ENCODE measurements at regions not wholly inside any gene's neighbourhood (a gene's known extent, or its start where the extent isn't known, plus 50 kb on each side); places are given as distances from the start of the nearest gene placed in this dataset.

DNA sequence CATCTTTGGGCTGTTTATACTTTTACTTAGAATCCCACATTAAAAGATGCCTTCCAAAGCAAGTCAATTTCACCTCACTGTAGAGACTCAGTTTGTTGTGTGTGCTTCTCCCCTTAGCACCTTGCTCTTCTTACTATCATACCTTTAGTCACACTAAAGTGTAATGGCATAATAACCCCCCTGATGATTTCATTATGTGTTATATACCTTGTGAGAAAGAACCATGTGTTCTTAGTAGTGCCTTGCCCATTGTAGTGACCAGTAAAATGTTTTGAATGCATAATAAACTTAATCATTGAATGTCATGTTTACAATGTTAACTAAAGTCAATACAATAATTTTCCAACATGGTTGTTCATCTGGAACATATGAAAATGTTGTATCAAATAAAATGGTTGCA, 1621.9 kb downstream of the PCDH7 start:
- FAIRE-seq (no peak), DNase-seq (no peak)
- peaks cover 0 to 2% (median 0%) of the 10 kb centered on the region in 3 donors for H3K9me3 ChIP-seq (ENCODE audit: control insufficient read depth in 2 of 3, insufficient read depth in 1 of 3, low read length in 3 of 3)
- TF ChIP-seq, protein P1, sequence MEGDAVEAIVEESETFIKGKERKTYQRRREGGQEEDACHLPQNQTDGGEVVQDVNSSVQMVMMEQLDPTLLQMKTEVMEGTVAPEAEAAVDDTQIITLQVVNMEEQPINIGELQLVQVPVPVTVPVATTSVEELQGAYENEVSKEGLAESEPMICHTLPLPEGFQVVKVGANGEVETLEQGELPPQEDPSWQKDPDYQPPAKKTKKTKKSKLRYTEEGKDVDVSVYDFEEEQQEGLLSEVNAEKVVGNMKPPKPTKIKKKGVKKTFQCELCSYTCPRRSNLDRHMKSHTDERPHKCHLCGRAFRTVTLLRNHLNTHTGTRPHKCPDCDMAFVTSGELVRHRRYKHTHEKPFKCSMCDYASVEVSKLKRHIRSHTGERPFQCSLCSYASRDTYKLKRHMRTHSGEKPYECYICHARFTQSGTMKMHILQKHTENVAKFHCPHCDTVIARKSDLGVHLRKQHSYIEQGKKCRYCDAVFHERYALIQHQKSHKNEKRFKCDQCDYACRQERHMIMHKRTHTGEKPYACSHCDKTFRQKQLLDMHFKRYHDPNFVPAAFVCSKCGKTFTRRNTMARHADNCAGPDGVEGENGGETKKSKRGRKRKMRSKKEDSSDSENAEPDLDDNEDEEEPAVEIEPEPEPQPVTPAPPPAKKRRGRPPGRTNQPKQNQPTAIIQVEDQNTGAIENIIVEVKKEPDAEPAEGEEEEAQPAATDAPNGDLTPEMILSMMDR (IDR thresholded peaks at IDR 0.05; ENCODE audit: borderline replicate concordance, extremely low read depth, insufficient read depth): no peak
- no peak overlapping the region for H3K9ac ChIP-seq (ENCODE audit: low read length in 3 of 3)
- H3K4me1 ChIP-seq (ENCODE audit: control insufficient read depth in 2 of 3, insufficient read depth in 2 of 3, low read depth in 1 of 3, low read length in 3 of 3): no peaks in the 10 kb centered on the region
- no peaks in the 10 kb centered on the region for H3K36me3 ChIP-seq (ENCODE audit: control insufficient read depth in 2 of 3, insufficient read depth in 3 of 3, low read length in 3 of 3)
- H3K27me3 ChIP-seq (ENCODE audit: control insufficient read depth, insufficient read depth, low read length): no peaks in the 10 kb centered on the region
- no peak overlapping the region for H3K4me3 ChIP-seq (ENCODE audit: low read length in 3 of 3)
- intact Hi-C loops (cut with DNase I): no loop called here
- no peak overlapping the region for H3K27ac ChIP-seq (ENCODE audit: low read depth in 2 of 2, low read length in 2 of 2)

- no peaks in the 10 kb centered on the region for H3K36me3 ChIP-seq (ENCODE audit: control insufficient read depth in 2 of 3, insufficient read depth in 3 of 3, low read length in 3 of 3)
- no peak for FAIRE-seq
- H3K9ac ChIP-seq (ENCODE audit: low read length in 3 of 3): no peak overlapping the region
- H3K27ac ChIP-seq (ENCODE audit: low read depth in 2 of 2, low read length in 2 of 2): no peak overlapping the region
- H3K27me3 ChIP-seq (ENCODE audit: control insufficient read depth, insufficient read depth, low read length): no peaks in the 10 kb centered on the region
- peaks cover 0 to 2% (median 0%) of the 10 kb centered on the region in 3 donors for H3K9me3 ChIP-seq (ENCODE audit: control insufficient read depth in 2 of 3, insufficient read depth in 1 of 3, low read length in 3 of 3)
- no peak for DNase-seq
- TF ChIP-seq, protein P1 (IDR thresholded peaks at IDR 0.05; ENCODE audit: borderline replicate concordance, extremely low read depth, insufficient read depth): no peak
- no peaks in the 10 kb centered on the region for H3K4me1 ChIP-seq (ENCODE audit: control insufficient read depth in 2 of 3, insufficient read depth in 2 of 3, low read depth in 1 of 3, low read length in 3 of 3)
- H3K4me3 ChIP-seq (ENCODE audit: low read length in 3 of 3): no peak overlapping the region
- intact Hi-C loops (cut with DNase I): no loop called here
These were observed 1628.9 kb downstream of the PCDH7 start for GRCh38 chr4:32349026-32349425.

DNA sequence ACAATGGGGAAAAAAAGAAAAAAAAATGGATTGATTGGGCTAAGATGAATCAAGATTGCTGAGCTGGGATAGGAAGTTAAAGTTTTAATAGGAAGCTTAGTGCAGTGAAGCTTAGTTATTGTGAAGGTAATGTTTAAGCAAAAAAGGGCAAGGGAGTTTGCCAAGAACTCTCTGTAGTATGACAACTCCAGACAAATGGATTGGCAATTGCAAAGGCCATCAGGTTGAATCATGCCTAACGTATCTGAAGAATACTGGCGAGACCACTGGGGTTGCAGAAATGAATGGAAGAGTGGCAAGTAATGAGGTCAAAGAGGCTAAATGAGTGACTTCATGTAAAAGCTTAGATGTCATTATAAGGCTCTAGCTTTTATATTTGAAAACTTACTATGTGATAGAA, 1654.0 kb downstream of the PCDH7 start:
- Histone ChIP-seq H3K4me3 (ENCODE audit: low read length in 3 of 3) (no peak overlapping the region), H3K27ac (ENCODE audit: low read depth in 2 of 2, low read length in 2 of 2) (no peak overlapping the region), H3K9me3 (ENCODE audit: control insufficient read depth in 2 of 3, insufficient read depth in 1 of 3, low read length in 3 of 3) (no peaks in the 10 kb centered on the region), H3K27me3 (ENCODE audit: control insufficient read depth, insufficient read depth, low read length) (no peaks in the 10 kb centered on the region), H3K4me1 (ENCODE audit: control insufficient read depth in 2 of 3, insufficient read depth in 2 of 3, low read depth in 1 of 3, low read length in 3 of 3) (no peaks in the 10 kb centered on the region), H3K36me3 (ENCODE audit: control insufficient read depth in 2 of 3, insufficient read depth in 3 of 3, low read length in 3 of 3) (no peaks in the 10 kb centered on the region), H3K9ac (ENCODE audit: low read length in 3 of 3) (no peak overlapping the region)
- no peak for FAIRE-seq
- TF ChIP-seq, protein P1 (IDR thresholded peaks at IDR 0.05; ENCODE audit: borderline replicate concordance, extremely low read depth, insufficient read depth): no peak
- no peak for DNase-seq
- intact Hi-C loops (cut with DNase I): no loop called here

- DNase-seq (no peak), FAIRE-seq (no peak)
- no peak overlapping the region for H3K27ac ChIP-seq (ENCODE audit: low read depth in 2 of 2, low read length in 2 of 2)
- H3K9me3 ChIP-seq (ENCODE audit: control insufficient read depth in 2 of 3, insufficient read depth in 1 of 3, low read length in 3 of 3): no peaks in the 10 kb centered on the region
- intact Hi-C loops (cut with DNase I): no loop called here
- no peaks in the 10 kb centered on the region for H3K36me3 ChIP-seq (ENCODE audit: control insufficient read depth in 2 of 3, insufficient read depth in 3 of 3, low read length in 3 of 3)
- TF ChIP-seq, protein P1 (IDR thresholded peaks at IDR 0.05; ENCODE audit: borderline replicate concordance, extremely low read depth, insufficient read depth): no peak
- no peak overlapping the region for H3K4me3 ChIP-seq (ENCODE audit: low read length in 3 of 3)
- no peaks in the 10 kb centered on the region for H3K4me1 ChIP-seq (ENCODE audit: control insufficient read depth in 2 of 3, insufficient read depth in 2 of 3, low read depth in 1 of 3, low read length in 3 of 3)
- no peaks in the 10 kb centered on the region for H3K27me3 ChIP-seq (ENCODE audit: control insufficient read depth, insufficient read depth, low read length)
- no peak overlapping the region for H3K9ac ChIP-seq (ENCODE audit: low read length in 3 of 3)
These were observed 1673.6 kb downstream of the PCDH7 start for GRCh38 chr4:32393806-32394205.

Measured in kidney (tissue), 13 donors.